GM12878 (cell line): ENCODE measurements at regions not wholly inside any gene's neighbourhood (a gene's known extent, or its start where the extent isn't known, plus 50 kb on each side); places are given as distances from the start of the nearest gene placed in this dataset.

ENCODE experiments used
- ASH2L ChIP-seq: fragments of 300-600, 200-600 bp; sonication (generic); IDR thresholded peaks from 2 replicates; pipeline ENCODE4 v1.6.1; 2017; ENCODE audit warnings: low read depth, mild to moderate bottlenecking, borderline replicate concordance
- BRCA1 ChIP-seq: IDR thresholded peaks from 2 replicates; pipeline ENCODE4 v1.6.1; 2011; ENCODE audit warnings: low read depth, low read length, improper control_type of control experiment
- CTCF ChIP-seq, 3 experiments: IDR thresholded peaks in 2 of 3; conservative IDR thresholded peaks in 1 of 3; 2 replicates each; pipeline ENCODE4 v1.5.1; 2011; ENCODE audit warnings: low read depth in 3 of 3, low read length in 3 of 3, mild to moderate bottlenecking in 3 of 3, control low read depth in 2 of 3, moderate library complexity in 2 of 3, inconsistent platforms in 1 of 3, mixed read lengths in 1 of 3; ENCODE audit not compliant: control insufficient read depth in 2 of 3, insufficient read depth in 1 of 3; ENCODE audit errors: extremely low read depth in 1 of 3
- DPF2 ChIP-seq: fragments of 450-650 bp; IDR thresholded peaks from 2 replicates; pipeline ENCODE4 v1.6.1; 2017; ENCODE audit warnings: mild to moderate bottlenecking
- EP300 ChIP-seq, 2 experiments: fragments of 150-350 bp in 1 of 2; IDR thresholded peaks; 2 replicates each; pipeline ENCODE4 v1.6.1; 2011 to 2012; ENCODE audit warnings: low read depth in 2 of 2, low read length in 2 of 2, borderline replicate concordance in 1 of 2, improper control_type of control experiment in 1 of 2, inconsistent platforms in 1 of 2; ENCODE audit not compliant: control insufficient read depth in 1 of 2
- ETV6 ChIP-seq, 2 experiments: fragments of 450-650 bp in 1 of 2; IDR thresholded peaks in 1 of 2; conservative IDR thresholded peaks in 1 of 2; 2 replicates each; pipeline ENCODE4 v1.6.1; 2014; ENCODE audit warnings: antibody characterized with exemption in 1 of 2, borderline replicate concordance in 1 of 2, low read depth in 1 of 2, mild to moderate bottlenecking in 1 of 2, moderate library complexity in 1 of 2
- LARP7 ChIP-seq: fragments of 450-650 bp; IDR thresholded peaks from 2 replicates; pipeline ENCODE4 v1.6.1; 2017; ENCODE audit warnings: mild to moderate bottlenecking
- NR2C2 ChIP-seq: IDR thresholded peaks from 2 replicates; pipeline ENCODE4 v1.6.1; 2011; ENCODE audit warnings: borderline replicate concordance, low read depth; ENCODE audit not compliant: control insufficient read depth, insufficient read length
- POLR2A ChIP-seq: IDR thresholded peaks from 2 replicates; pipeline ENCODE4 v1.6.1; 2011; ENCODE audit warnings: low read depth, mild to moderate bottlenecking, low read length
- POLR2AphosphoS2 ChIP-seq: IDR thresholded peaks from 2 replicates; pipeline ENCODE4 v1.6.1; 2011; ENCODE audit warnings: low read depth, mild to moderate bottlenecking, low read length, improper control_type of control experiment, moderate library complexity
- POLR2AphosphoS5 ChIP-seq: IDR thresholded peaks from 2 replicates; pipeline ENCODE4 v1.6.1; 2011; ENCODE audit warnings: mild to moderate bottlenecking, low read length, inconsistent platforms
- SUZ12 ChIP-seq: fragments of 200-600 bp; sonication (generic); IDR thresholded peaks from one replicate; pipeline ENCODE4 v1.6.1; 2018; ENCODE audit warnings: antibody characterized with exemption, mild to moderate bottlenecking; ENCODE audit not compliant: unreplicated experiment

DNA sequence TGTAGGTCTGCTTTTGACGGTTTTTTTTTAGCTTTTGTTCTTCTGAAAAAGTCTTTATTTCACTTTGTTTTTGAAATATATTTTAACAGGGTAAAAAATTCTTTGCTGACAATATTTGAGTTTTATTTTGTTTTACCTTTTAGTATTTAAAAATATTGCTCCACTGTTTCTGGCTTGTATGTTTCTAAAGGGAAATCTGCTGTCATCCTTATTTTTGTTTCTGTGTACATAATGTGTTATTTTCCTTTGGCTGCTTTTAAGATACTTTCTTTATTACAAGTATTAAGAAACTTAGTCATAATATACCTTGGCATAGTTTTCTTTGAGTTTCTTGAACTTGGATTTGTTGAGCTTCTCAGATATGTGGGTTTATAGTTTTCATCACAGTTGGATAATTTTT is 88.6 kb upstream of the SPACA1 start:
- TF ChIP-seq POLR2A (no peak), CTCF (IDR thresholded peaks at IDR 0.05 in 2 of 3, conservative IDR thresholded peaks at IDR 0.05 in 1 of 3; ENCODE audit: control insufficient read depth in 2 of 3, extremely low read depth in 1 of 3, insufficient read depth in 1 of 3, low read depth in 3 of 3, low read length in 3 of 3) (no peak), NR2C2 (no peak), ETV6 (conservative IDR thresholded peaks at IDR 0.05 in 1 of 2, IDR thresholded peaks at IDR 0.05 in 1 of 2; ENCODE audit: borderline replicate concordance in 1 of 2, low read depth in 1 of 2) (no peak), POLR2AphosphoS2 (no peak), ASH2L (no peak), DPF2 (no peak), SUZ12 (no peak), POLR2AphosphoS5 (no peak), LARP7 (no peak), BRCA1 (no peak), EP300 (IDR thresholded peaks at IDR 0.05; ENCODE audit: borderline replicate concordance in 1 of 2, control insufficient read depth in 1 of 2, low read depth in 2 of 2, low read length in 2 of 2) (no peak)
